ENCODE measurements at regions not wholly inside any gene's neighbourhood (a gene's known extent, or its start where the extent isn't known, plus 50 kb on each side); places are given as distances from the start of the nearest gene placed in this dataset.
"Not testable (repeated sequence)": the region's sequence is repeated elsewhere in the genome, so short reads cannot be mapped to it uniquely, and the experiment has no call there.

DNA sequence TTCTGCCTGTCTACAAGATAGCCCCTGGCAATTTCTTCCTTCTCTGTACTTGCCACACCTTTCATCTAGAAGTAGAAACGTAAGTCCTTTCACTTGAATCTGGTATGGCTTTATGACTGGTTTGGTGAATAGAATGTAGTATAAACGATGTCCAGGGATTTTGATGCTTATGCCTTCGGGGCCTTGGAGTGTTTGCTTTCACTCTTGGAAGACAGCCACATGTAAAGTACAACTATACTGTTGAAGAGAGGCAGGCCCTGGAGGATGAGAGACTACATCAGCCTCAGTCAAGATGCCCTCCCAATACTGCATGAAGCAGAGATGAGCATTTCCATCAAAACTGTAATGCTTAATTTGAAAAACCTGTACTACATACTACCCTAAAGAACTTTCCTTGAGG, 553.8 kb upstream of the C9orf72 start:
- no peak for DNase-seq

- DNase-seq, result no peak
Measured at GRCh38 chr9:28134446-28134976, 561.2 kb upstream of the C9orf72 start.

- DNase-seq, result no peak
Measured at GRCh38 chr9:28135549-28135948, 562.3 kb upstream of the C9orf72 start.

GRCh38 chr9:28136113-28136512, 562.8 kb upstream of the C9orf72 start:
- DNase-seq, result no peak

DNA sequence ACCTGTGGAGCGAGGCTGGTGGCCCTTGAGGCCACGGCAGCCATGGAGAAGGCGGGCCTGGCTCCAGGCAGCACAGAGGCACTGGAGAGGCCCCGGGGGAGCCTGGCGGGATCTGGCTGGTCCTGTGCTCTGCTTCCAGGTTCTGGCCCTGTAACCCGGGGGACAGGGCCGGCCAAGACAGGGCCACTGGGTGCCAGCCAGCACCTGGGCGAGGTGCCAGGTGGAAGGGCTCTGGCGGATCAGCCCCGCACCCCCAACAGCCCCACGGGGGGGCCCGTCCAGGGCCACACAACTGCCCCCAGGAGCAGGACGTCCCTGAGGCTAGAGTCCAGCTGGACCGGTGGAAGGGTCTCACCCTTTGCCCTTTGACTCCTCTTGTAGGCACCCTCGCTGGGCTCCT, 574.1 kb upstream of the C9orf72 start:
- not testable (repeated sequence) for DNase-seq

- not testable (repeated sequence) for DNase-seq
Measured at GRCh38 chr9:28147923-28148597, 574.8 kb upstream of the C9orf72 start.

GRCh38 chr9:28149361-28150050, 576.2 kb upstream of the C9orf72 start:
- DNase-seq, result not testable (repeated sequence)

DNA sequence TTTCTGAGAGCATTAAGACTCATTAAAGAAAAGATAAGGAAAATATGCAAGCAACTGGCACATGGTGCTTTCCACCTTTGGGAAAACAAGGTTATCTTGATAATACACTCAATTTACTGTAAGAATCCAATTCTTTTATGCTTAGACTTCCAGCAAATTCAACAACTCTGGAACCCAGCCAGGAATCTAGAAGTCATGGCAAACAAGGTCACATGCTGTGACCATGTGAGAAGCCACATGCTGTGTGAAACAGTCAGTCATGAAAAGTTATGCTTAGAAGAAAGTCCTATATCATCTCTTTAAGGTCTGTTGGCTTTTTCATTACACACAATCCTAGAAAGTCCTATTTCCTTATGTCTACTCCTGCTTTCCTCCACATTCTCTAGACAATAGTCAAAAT, 581.8 kb upstream of the C9orf72 start:
- no peak for DNase-seq

DNA sequence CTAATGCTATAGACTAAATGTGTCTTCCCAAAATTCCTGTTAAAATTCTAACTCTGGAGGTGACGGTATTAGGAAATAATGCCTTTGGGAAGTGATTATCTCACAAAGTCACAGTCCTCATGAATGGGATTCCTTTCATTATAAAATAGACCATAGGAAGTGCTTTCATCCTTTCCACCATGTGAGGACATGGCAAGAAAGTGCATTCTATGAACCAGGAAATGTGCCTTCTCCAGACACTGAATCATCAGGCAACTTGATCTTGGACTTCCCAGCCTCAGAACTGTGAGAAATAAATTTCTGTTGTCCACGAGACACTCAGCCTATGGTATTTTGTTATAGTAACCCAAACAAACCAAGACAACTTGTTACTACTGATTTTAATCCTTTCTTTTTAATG, 582.4 kb upstream of the C9orf72 start:
- DNase-seq, result no peak

DNA sequence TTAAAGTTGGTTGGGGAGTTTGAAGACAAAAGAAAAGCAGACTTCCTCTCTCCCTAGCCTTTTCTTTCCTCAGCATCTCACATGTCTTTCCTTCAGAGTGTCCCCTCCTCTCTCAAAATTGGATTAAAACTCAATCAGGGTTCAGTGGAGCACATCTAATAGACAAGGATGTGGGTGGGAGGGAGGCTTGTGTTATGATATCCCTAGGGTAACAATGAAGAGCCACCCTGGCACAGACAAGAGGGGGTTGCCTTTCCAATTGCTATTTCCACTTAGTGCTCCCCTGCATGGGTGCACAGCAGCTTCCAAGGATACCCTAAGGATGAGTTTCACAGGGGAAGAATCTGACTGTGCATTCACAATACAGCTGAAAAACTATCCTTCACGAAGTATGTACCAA, 585.2 kb upstream of the C9orf72 start:
- no peak for DNase-seq

DNA sequence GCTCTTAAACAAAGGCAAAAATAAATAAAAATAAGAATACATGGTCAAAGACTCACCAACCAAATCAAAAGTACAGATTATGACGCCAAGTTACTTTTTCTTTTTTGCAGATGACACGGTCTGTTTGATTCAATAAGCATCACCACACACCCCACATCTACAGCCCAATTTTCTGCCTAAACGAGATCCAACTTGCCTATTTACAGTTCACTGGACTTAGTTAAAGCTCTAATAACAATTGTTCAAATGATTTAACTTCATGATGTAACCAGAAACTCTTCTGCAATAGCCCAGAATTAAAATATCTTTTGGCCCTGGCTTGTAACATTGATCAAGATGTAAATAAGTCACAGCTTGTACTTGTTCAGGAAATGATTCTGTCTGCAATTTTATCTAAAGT, 590.3 kb upstream of the C9orf72 start:
- no peak for DNase-seq

DNA sequence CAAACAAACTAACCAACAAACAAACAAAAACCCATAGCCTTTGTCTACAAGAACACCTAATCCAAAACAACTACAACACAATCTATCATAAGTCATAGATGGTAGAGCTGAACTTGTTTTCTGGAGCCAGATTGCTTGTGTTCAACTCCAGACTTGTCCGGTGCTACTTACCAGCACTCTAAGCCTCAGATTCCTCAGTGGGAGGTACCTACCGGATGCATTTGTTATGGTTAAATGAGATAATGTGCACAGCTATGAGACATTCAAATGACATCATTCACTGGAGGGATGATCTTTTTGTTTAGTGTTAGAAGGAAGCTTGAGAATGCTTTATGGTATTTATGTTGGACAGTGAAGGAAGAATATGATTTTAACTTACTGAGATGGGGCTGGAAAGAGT, 592.9 kb upstream of the C9orf72 start:
- no peak for DNase-seq

GRCh38 chr9:28177142-28177541, 603.9 kb upstream of the C9orf72 start:
- no peak for DNase-seq

DNA sequence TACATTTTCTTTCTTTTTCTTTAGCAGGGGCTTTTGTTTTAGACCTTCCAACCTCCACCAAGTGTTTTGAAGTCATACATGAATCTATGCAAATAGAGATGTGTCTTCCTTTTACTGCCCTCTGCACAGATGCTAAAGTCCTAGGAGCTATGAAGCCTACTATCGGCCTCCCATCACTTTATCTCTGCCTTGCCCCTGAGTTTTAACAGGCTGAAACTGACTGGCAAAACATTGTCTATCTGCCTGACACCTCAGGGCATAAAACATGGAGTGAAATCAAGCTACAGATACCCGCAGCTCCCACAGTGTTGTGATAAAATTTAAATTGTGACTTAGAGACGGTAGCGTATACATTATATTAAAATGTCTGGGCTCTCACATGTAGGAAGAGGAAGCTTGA, 604.6 kb upstream of the C9orf72 start:
- no peak for DNase-seq

- DNase-seq, result no peak
Measured at GRCh38 chr9:28179893-28180292, 606.6 kb upstream of the C9orf72 start.

- no peak for DNase-seq
Measured at GRCh38 chr9:28190981-28191380, 617.7 kb upstream of the C9orf72 start.

DNA sequence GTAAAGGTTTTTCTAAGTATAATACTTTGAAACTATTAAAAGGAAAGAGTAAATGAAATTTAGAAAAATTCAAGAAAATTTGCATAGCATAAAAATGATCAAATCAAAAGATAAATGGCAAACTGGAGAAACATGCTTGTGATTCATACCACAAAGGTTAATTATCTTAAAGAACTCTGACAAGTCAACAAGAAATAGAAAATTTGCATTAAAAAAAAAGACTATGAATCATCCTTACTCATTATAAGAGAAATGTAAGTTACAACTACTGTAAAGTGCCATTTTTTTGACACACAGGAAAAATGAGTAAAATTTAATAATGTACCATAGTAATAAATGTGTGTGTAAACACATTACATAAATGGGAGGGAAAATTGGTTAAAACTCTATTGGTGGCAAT, 624.4 kb upstream of the C9orf72 start:
- DNase-seq, result no peak

GRCh38 chr9:28203036-28203435, 629.8 kb upstream of the C9orf72 start:
- no peak for DNase-seq

- no peak for DNase-seq
Measured at GRCh38 chr9:28206280-28206679, 633.0 kb upstream of the C9orf72 start.

DNA sequence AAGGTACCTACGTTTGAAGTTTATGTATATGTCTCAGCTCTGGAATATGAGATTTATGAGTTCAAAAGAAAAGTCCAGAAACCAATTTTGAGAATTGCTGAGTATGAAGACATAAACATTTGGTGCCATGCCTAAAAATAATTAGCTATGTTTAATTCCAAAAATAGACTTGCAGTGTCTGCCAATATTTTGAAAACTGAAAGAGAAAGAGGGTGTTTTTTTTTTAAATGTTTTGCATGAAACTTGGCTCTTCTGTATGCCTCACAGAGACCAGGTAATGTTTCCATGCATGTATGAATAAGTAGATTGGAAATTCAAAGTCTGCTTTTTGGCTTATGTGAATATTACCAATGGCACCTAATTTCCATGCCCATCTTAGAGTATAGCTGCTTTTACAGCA, 634.4 kb upstream of the C9orf72 start:
- DNase-seq, result no peak

GRCh38 chr9:28209130-28209529, 635.8 kb upstream of the C9orf72 start:
- peak in 1 of 2 experiments; percentile 27 for DNase-seq

- DNase-seq, result no peak
Measured at GRCh38 chr9:28212979-28213378, 639.7 kb upstream of the C9orf72 start.

- no peak for DNase-seq
Measured at GRCh38 chr9:28215536-28216299, 642.4 kb upstream of the C9orf72 start.

DNA sequence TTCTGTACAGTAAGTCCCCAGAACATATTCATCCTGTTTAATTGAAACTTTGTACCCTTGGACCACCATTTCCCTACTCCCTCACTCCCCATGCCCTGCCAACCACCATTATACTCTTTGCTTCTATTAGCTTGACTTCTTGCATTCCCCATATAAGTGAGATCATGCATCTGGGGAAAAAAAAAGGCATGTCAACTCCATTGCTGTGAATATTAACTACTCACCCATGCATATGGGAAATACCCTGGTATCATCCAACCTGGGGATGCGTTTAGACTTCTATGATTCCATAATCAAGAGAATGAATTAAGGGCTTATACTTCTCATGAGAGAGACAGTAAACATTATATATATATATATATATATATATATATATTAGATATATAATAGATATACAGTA, 659.4 kb upstream of the C9orf72 start:
- DNase-seq, result no peak
